ENCODE measurements at regions not wholly inside any gene's neighbourhood (a gene's known extent, or its start where the extent isn't known, plus 50 kb on each side); places are given as distances from the start of the nearest gene placed in this dataset.
"Not testable (repeated sequence)": the region's sequence is repeated elsewhere in the genome, so short reads cannot be mapped to it uniquely, and the experiment has no call there.

- DNase-seq (ENCODE audit: low spot score): no peak
These were observed 229.2 kb upstream of the TFPI start for GRCh38 chr2:187783446-187783845.

DNA sequence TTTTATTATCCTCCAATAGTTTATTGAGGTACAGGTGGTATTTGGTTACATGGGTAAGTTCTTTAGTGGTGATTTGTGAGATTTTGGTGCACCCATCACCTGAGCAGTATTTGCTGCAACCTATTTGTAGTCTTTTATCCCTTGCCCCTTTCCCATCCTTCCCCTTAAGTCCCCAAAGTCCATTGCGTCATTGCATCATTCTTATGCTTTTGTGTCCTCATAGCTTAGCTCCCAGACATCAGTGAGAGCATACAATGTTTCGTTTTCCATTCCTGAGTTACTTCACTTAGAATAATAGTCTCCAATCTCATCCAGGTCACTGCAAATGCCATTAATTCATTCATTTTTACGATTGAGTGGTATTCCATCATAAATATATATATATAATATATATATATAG lies 229.9 kb upstream of the TFPI start:
- DNase-seq (ENCODE audit: low spot score): not testable (repeated sequence)

DNA sequence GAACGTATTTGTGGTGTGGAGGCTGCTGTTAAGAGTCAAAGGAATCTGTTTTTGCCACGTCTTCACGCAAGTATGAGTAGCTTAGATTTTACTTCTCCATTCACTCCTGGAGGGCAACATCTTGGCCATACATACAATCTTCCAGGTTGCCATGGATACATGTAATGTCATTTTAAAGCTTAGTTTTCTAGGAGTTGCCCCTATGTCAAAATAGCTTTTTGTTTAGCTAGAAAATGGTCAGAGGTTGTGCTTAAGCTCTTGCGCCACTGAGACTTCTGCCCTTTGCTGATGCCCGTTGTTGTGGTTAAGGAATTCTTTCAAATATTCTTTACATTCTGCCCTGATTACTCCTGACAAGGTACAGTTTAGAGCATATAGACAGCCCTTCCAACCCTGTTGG lies 245.4 kb upstream of the TFPI start:
- no peak for DNase-seq (ENCODE audit: low spot score)

- DNase-seq (ENCODE audit: low spot score): no peak
These were observed 249.6 kb upstream of the TFPI start for GRCh38 chr2:187803816-187804215.

DNA sequence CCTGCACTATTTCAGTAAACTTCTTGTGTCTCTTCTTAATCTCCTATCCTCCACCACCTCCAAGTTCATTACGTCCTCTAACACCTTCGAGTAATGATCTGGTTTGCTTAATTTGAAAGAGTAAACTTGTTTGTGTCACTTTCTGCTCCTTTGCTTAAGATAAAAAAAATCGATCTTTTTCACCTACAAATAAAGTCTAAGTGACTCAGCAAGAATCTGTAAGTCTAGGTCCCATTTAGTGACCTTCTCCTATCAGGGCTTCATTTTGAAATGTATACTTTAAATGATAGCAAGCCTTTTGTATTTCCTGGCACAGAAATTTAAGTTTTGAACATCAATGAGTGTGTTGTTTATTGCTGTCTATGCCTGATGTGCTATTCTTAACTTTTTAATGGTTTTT lies 260.9 kb upstream of the TFPI start:
- DNase-seq (ENCODE audit: low spot score): no peak

DNA sequence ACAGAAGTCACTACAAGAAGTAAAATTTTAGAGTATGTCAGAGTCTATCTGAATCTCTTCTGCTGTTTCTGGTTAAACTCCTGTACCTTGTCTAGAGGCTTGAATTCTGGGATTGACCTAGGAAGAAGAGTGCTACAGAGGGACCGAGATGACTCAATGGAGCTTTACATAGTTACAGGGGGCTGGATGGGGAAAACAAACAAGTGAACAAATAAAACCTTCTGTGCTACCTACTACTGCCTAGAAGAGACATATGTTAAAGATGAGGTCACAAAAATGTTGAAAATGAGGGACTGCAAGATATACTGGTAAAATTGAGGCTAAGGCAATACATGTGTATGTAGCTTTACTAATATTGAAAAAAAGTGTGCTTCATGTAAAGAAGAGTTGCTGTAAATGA lies 265.4 kb upstream of the TFPI start:
- no peak for DNase-seq (ENCODE audit: low spot score)

DNA sequence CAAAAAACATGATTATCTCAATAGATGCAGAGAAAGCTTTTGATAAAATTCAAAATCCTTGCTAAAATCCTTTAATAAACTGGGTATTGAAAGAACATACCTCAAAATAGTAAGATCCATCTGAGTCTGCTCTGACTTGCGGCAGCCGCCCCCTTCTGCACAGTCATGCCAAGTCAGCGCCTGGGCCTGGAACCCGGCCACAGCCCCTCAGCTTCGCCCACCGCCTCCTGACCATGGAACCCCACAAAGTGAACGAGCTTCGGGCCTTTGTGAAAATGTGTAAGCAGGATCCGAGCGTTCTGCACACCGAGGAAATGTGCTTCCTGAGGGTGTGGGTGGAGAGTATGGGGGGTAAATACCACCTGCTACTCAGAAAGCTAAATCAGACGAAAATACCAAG lies 270.9 kb upstream of the TFPI start:
- DNase-seq (ENCODE audit: low spot score): no peak

DNA sequence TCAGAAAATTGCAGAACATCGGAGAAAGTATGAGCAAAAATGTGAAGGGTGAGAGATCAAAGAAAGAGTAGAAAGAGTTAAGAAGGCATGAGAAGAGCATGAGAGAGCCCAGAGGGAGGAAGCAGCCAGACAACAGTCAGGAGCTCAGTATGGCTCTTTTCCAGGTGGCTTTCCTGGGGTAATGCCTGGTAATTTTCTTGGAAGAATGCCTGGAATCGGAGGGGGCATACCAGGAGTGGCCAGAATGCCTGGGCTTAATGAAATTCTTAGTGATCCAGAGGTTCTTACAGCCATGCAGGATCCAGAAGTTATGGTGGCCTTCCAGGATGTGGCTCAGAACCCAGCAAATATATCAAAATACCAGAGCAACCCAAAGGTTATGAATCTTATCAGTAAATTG lies 271.8 kb upstream of the TFPI start:
- DNase-seq (ENCODE audit: low spot score): peak; percentile 77

GRCh38 chr2:187834787-187835186 lies 280.6 kb upstream of the TFPI start:
- no peak for DNase-seq (ENCODE audit: low spot score)

DNA sequence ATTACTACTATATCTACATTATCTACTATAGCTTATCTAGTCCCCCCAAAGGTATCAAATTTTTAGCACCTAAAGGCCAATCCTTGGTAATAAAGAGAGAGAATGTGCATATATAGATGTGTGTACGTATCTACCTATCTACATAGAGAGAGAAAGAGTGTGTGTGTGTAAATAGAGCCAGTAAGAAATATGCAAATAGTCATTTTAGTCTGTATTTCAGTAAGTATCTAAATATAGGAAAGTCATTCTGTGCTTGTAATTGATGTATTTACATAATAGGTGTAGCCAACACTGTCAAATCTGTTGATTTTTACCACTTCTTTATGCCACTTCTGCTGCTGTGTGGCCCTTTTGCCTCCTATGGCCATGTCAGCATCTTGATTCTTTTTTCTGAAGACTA lies 284.5 kb upstream of the TFPI start:
- DNase-seq (ENCODE audit: low spot score): no peak

DNA sequence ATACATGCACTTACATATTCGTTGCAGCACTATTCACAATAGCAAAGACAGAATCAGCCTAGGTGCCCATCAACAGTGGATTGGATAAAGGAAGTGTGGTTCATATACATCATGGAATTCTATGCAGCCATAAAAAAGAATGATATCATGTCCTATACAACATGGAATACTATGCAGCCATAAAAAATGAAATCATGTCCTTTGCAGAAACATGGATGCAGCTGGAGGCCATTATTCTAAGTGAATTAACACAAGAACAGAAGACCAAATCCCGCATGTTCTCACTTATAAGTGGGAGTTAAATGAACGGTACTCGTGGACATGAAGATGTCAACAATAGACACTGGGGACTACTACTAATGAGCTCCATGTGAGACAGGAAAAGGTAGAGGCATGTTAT lies 288.1 kb upstream of the TFPI start:
- DNase-seq (ENCODE audit: low spot score): no peak

DNA sequence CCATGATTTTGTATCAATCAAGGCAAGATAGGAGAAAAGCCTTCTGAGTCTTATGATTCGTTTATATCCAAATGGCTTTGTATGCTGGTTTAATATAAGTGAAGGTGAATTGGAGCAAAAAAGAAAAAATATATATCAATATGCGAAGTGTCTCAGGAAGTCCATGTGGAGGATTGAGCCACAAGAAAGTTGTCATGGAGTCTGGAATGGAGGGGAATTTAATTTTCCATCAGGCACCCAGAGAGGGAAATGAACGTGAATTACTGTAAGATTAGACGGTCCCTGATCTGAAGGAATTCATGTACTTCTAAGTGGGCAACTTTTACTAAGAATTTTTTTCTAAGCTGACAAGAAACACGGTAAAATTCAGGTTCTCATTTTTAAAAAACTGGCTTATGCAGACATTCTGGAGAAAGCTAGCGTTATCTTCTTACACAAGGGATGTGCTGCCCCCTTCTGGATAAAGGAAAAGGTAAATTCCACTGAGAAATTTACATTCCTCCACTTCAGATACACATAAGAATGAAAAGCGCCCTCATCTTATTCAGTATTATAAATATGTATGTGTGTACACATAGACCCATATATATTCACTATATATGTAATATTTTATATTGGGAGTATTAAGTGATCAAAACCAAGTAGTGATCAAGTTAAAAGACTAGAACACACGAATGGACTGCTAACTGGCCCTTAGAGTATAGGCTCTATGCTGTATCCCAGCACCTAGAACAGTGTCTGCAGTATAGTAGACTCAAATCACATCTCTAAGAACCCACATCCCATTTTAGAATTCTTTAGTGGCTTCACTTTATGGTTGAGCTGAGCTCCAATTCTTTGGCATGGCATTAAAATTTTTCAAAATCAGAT lies 289.0 kb upstream of the TFPI start:
- peak; percentile 68 for DNase-seq (ENCODE audit: low spot score)

DNA sequence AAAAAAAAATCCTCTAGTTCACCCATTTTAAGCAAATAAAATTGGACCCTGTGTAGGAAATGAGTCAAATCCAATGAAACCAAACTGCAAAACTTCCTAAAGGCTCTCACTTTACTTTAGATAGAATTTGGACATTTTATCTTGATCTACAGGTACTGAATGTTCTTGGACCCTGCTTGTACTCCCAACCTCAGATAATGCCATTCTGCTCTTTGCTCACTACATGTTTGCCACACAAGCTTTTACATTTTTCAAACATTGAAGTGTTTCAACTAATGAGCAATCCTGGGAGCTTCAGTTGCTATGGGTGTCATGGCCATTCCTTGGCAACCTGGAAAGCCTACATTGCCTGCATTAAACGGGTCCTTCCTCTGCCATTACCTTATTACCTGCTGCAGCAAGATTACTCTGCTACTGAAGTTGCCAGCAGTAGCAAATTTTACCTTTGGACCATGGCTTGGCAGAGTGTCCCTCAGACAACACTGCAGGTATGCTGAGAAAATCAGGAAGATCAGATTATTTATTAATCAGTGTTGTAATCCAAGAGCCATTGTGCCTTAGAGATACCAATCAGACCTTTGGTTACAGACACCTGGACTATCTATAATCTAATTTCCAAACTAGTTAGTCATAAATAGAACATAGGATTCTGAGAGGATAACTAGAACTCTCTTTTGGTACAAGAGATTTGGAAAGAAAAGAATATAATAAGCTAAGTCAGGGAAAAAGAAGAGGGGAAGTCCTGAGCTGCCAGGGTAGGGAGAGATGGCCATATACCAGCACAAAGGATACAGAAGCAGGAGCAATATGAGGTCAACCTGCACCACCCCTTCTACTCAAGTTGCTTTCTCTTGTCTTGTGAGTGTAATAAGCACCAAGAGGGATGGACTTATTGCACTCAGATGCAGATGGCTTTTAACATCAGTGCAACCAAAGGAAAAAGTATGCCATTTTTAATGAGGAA lies 293.3 kb upstream of the TFPI start:
- no peak for DNase-seq (ENCODE audit: low spot score)

DNA sequence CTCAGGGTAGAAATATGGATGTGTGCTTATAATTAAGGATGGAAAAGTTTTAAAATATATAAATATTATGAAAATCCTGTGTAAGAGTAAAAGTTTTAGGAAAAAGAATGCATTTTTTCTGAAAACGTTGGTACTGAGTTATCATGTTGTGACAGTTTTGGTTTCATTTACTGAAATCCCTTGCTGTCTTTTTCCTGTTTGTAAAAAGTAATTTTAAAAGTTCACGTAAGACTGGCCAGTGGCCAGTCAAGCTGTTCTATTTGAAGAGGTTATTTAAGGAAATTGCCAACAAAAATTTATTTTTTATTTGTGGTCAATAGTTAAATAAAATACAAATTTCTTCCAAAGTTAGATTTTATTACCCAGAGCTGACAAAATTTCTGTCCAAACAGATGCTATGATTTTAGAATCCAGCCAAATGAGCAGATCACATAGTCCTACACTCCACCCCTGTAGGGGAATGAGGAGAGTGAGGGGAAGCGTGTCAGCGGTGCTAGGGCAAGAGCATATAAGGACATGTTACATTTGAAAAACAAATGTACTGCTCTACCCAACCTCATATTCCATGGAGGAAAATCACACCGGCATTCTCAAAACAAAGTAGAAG lies 297.8 kb upstream of the TFPI start:
- DNase-seq (ENCODE audit: low spot score): no peak

- no peak for DNase-seq (ENCODE audit: low spot score)
These were observed 299.2 kb upstream of the TFPI start for GRCh38 chr2:187853381-187853791.

- DNase-seq (ENCODE audit: low spot score): no peak
These were observed 300.6 kb upstream of the TFPI start for GRCh38 chr2:187854801-187855200.

GRCh38 chr2:187855689-187856088 lies 301.5 kb upstream of the TFPI start:
- no peak for DNase-seq (ENCODE audit: low spot score)

GRCh38 chr2:187857826-187858225 lies 303.6 kb upstream of the TFPI start:
- no peak for DNase-seq (ENCODE audit: low spot score)

DNA sequence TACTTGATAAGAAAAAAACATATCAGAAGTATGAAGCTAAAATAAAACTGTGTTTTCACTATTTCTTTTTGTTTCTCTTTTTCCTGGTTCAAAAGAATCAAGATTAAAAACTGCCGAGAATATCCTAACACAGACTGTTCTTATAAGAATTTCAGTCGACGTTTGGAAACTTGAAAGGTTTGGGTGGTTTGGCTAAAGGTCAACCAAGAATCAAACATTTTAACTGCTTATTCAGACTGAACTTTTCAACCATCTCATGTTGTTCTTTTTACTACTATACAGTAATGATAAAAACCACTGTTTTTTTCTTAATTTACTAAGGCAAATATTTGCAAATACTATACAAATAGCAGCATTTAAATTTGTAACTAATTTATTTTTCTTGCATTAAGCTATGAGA lies 308.5 kb upstream of the TFPI start:
- no peak for DNase-seq (ENCODE audit: low spot score)

- no peak for DNase-seq (ENCODE audit: low spot score)
These were observed 310.8 kb upstream of the TFPI start for GRCh38 chr2:187865025-187865424.

- no peak for DNase-seq (ENCODE audit: low spot score)
These were observed 312.9 kb upstream of the TFPI start for GRCh38 chr2:187867165-187867564.

DNA sequence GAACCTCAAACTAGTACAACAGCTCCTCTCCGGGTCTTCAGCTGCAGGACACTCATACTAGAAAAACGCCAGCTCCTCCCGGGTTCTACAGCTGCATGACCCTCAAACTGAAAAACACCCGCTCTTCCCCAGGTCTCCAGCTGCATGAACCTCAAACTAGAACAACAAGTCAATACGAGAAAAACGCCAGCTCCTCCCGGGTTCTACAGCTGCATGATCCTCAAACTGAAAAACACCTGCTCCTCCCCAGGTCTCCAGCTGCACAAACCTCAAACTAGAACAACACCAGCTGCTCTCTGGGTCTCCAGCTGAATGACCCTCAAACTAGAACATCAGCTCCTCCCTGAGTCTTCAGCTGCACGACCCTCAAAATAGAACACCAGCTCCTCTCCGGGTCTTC lies 315.0 kb upstream of the TFPI start:
- DNase-seq (ENCODE audit: low spot score): no peak
